Prostate gland (tissue), 2 donors: ENCODE measurements at regions not wholly inside any gene's neighbourhood (a gene's known extent, or its start where the extent isn't known, plus 50 kb on each side); places are given as distances from the start of the nearest gene placed in this dataset.

Experiments used
- DNase-seq: peaks from one replicate; pipeline ENCODE4 v3.0.0-alpha.2; 2019; ENCODE audit warnings: low spot score
- H3K27ac ChIP-seq, 2 donors: fragments of 200-600 bp; sonication (generic); 2 replicates each; pipeline ENCODE4 v1.5.1; 2017 to 2019
- H3K27me3 ChIP-seq: fragments of 200-600 bp; sonication (generic); replicated peaks from 2 replicates; pipeline ENCODE4 v1.5.1; 2019; ENCODE audit not compliant: insufficient read depth
- H3K36me3 ChIP-seq, 2 donors: fragments of 200-600 bp; sonication (generic); 1 replicate in 1 of 2; 2 replicates in 1 of 2; pipeline versions ENCODE4 v1.5.1 to v1.8.1; 2017 to 2019
- H3K4me1 ChIP-seq: fragments of 200-600 bp; sonication (generic); replicated peaks from 2 replicates; pipeline ENCODE4 v1.5.1; 2019
- H3K4me3 ChIP-seq, 2 donors: fragments of 200-600 bp; sonication (generic); 2 replicates each; pipeline ENCODE4 v1.5.1; 2017 to 2019
- H3K9me3 ChIP-seq: fragments of 200-600 bp; sonication (generic); 2 replicates; pipeline ENCODE4 v1.5.1; 2017
- CTCF ChIP-seq, 4 experiments: fragments of 200-600 bp in 2 of 4; fragments of 450-650 bp in 2 of 4; sonication (generic) in 2 of 4; IDR thresholded peaks; 1 replicate in 3 of 4; 2 replicates in 1 of 4; pipeline ENCODE4 v1.5.1; 2016 to 2019; ENCODE audit warnings: antibody characterized with exemption in 4 of 4, mild to moderate bottlenecking in 2 of 4, moderate library complexity in 2 of 4
- POLR2A ChIP-seq: fragments of 450-650 bp; IDR thresholded peaks from one replicate; pipeline ENCODE4 v1.6.1; 2016; ENCODE audit warnings: antibody characterized with exemption, mild to moderate bottlenecking
- POLR2AphosphoS5 ChIP-seq: sonication (generic); formaldehyde crosslinking; IDR thresholded peaks from one replicate; pipeline ENCODE4 v1.6.1; 2017; ENCODE audit warnings: antibody characterized with exemption
- WGBS: methylation state at CpG from one replicate; pipeline ENCODE4 v1.1.5; 2018; 5-methylcytosine and 5-hydroxymethylcytosine counted together
- intact Hi-C: fragments of 100-400 bp; cut with DNase I; formaldehyde crosslinking; loops from one replicate; pipeline ENCODE4 v1.14.2; 2022

- 71% methylated on average over 7 of the region's 7 CpGs for whole genome bisulfite sequencing
- DNase-seq = no peak
- Histone ChIP-seq H3K36me3 (no peaks in the 10 kb centered on the region), H3K4me3 (no peak overlapping the region), H3K9me3 (no peaks in the 10 kb centered on the region), H3K4me1 (no peaks in the 10 kb centered on the region), H3K27me3 (no peaks in the 10 kb centered on the region), H3K27ac (no peak overlapping the region)
- intact Hi-C loops = no loop called here
- TF ChIP-seq POLR2AphosphoS5 (no peak), POLR2A (no peak), CTCF (IDR thresholded peaks at IDR 0.05) (no peak)
Observed at GRCh38 chr4:187562345-187562744, 433.2 kb upstream of the ZFP42 start.

GRCh38 chr4:187565416-187565815, 430.2 kb upstream of the ZFP42 start:
- TF ChIP-seq POLR2AphosphoS5 (no peak), CTCF (IDR thresholded peaks at IDR 0.05) (no peak), POLR2A (no peak)
- intact Hi-C loops = no loop called here
- 91% methylated on average over 11 of the region's 11 CpGs for WGBS

GRCh38 chr4:187569871-187570270, 425.7 kb upstream of the ZFP42 start:
- TF ChIP-seq POLR2AphosphoS5 = no peak
- no peak for TF ChIP-seq CTCF (IDR thresholded peaks at IDR 0.05)
- no peak for TF ChIP-seq POLR2A
- no peaks in the 10 kb centered on the region for H3K4me1 ChIP-seq
- 90% methylated on average over 6 of the region's 6 CpGs for WGBS
- no peak overlapping the region for H3K27ac ChIP-seq
- H3K4me3 ChIP-seq = no peak overlapping the region
- H3K9me3 ChIP-seq = no peaks in the 10 kb centered on the region
- no peak for DNase-seq
- no peaks in the 10 kb centered on the region for H3K36me3 ChIP-seq
- intact Hi-C loops = no loop called here
- no peaks in the 10 kb centered on the region for H3K27me3 ChIP-seq

More at GRCh38 chr4:187565416-187565815, 430.2 kb upstream of the ZFP42 start:
- H3K27ac ChIP-seq = no peak overlapping the region
- no peak for DNase-seq
- no peaks in the 10 kb centered on the region for H3K9me3 ChIP-seq
- no peaks in the 10 kb centered on the region for H3K4me1 ChIP-seq
- H3K27me3 ChIP-seq = no peaks in the 10 kb centered on the region
- no peak overlapping the region for H3K4me3 ChIP-seq
- no peaks in the 10 kb centered on the region for H3K36me3 ChIP-seq

- no peaks in the 10 kb centered on the region for H3K36me3 ChIP-seq
- no peak for DNase-seq
- intact Hi-C loops = no loop called here
- no peaks in the 10 kb centered on the region for H3K9me3 ChIP-seq
- no peak overlapping the region for H3K27ac ChIP-seq
- no peak overlapping the region for H3K4me3 ChIP-seq
- TF ChIP-seq POLR2A (no peak), POLR2AphosphoS5 (no peak), CTCF (IDR thresholded peaks at IDR 0.05) (no peak)
- H3K4me1 ChIP-seq = no peaks in the 10 kb centered on the region
- no peaks in the 10 kb centered on the region for H3K27me3 ChIP-seq
- WGBS = 98% methylated on average over 2 of the region's 2 CpGs
Observed at GRCh38 chr4:187575706-187576105, 419.9 kb upstream of the ZFP42 start.

- H3K27me3 ChIP-seq = no peaks in the 10 kb centered on the region
- H3K4me3 ChIP-seq = no peak overlapping the region
- H3K4me1 ChIP-seq = no peaks in the 10 kb centered on the region
- intact Hi-C loops = no loop called here
- H3K9me3 ChIP-seq = no peaks in the 10 kb centered on the region
- TF ChIP-seq POLR2A (no peak), POLR2AphosphoS5 (no peak), CTCF (IDR thresholded peaks at IDR 0.05) (no peak)
- DNase-seq = no peak
- H3K36me3 ChIP-seq = no peaks in the 10 kb centered on the region
- no peak overlapping the region for H3K27ac ChIP-seq
Observed at GRCh38 chr4:187576751-187577150, 418.8 kb upstream of the ZFP42 start.
